GM13977 (cell line): ENCODE measurements at regions not wholly inside any gene's neighbourhood (a gene's known extent, or its start where the extent isn't known, plus 50 kb on each side); places are given as distances from the start of the nearest gene placed in this dataset.

Experiments used
- DNase-seq: peaks from one replicate; pipeline ENCODE4 v3.0.0; 2012; ENCODE audit warnings: low spot score
- in situ Hi-C: fragments of 300-500 bp; cut with MboI; formaldehyde crosslinking; loops from one replicate; pipeline ENCODE4 v1.12.0; 2022; ENCODE audit warnings: low sequenced_read_pairs, low pct_unique_long_range_greater_than_20kb, mixed read lengths, inconsistent platforms; ENCODE audit not compliant: unreplicated experiment
- TF ChIP-seq, protein P1 (sequence below): IDR thresholded peaks from 2 replicates; pipeline ENCODE4 v1.5.1; 2012; ENCODE audit warnings: mild to moderate bottlenecking, control low read depth; ENCODE audit not compliant: insufficient read depth; ENCODE audit errors: extremely low read depth, missing control alignments

DNA sequence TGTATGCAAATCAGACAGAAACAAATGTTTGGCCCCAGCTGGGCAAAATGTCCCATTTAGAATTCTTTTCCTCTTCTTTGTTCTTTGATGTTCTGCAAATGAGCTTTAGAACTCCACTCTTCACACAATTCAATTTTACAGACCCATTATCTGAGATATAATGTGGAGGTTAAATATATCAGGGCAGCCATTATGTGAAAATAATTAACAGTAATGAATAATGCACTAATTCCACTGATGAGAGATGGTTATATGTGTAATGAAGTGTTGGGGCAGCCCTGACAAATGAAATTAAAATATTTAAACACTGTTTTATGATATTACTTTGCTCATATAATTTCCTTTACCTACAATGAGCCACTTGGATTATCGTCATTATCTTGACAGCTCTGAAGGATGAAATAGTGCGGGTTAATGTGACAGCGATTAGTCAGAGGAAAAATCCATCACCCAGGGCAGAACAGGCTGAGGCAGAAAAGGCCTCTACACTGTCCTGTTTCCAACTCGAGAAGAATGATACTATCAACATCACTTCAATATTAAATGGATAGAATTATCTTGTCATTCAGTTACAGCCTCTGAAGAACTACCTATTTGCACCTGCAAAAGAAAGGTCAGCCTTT is 321.1 kb downstream of the RBM26 start:
- TF ChIP-seq, protein P1, sequence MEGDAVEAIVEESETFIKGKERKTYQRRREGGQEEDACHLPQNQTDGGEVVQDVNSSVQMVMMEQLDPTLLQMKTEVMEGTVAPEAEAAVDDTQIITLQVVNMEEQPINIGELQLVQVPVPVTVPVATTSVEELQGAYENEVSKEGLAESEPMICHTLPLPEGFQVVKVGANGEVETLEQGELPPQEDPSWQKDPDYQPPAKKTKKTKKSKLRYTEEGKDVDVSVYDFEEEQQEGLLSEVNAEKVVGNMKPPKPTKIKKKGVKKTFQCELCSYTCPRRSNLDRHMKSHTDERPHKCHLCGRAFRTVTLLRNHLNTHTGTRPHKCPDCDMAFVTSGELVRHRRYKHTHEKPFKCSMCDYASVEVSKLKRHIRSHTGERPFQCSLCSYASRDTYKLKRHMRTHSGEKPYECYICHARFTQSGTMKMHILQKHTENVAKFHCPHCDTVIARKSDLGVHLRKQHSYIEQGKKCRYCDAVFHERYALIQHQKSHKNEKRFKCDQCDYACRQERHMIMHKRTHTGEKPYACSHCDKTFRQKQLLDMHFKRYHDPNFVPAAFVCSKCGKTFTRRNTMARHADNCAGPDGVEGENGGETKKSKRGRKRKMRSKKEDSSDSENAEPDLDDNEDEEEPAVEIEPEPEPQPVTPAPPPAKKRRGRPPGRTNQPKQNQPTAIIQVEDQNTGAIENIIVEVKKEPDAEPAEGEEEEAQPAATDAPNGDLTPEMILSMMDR: no peak
- in situ Hi-C loops: no loop called here
- DNase-seq: no peak

DNA sequence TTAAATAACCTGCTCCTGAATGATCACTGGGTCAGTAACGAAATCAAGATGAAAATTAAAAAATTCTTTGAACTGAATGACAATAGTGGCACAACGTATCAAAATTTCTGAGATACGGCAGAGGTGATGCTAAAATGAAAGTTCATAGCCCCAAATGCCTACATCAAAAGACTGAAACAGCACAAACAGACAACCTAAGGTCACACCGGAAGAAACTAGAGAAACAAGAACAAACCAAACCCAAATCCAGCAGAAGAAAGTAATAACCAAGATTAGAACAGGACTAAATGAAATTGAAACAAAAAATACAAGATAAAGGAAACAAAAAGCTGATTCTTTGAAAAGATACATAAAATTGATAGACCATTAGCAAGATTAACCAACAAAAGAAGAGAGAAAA is 324.1 kb downstream of the RBM26 start:
- TF ChIP-seq, protein P1: no peak
- in situ Hi-C loops: no loop called here
- no peak for DNase-seq

GRCh38 chr13:79079351-79079839 is 326.7 kb downstream of the RBM26 start:
- no peak for DNase-seq
- in situ Hi-C loops: no loop called here
- TF ChIP-seq, protein P1: no peak

DNA sequence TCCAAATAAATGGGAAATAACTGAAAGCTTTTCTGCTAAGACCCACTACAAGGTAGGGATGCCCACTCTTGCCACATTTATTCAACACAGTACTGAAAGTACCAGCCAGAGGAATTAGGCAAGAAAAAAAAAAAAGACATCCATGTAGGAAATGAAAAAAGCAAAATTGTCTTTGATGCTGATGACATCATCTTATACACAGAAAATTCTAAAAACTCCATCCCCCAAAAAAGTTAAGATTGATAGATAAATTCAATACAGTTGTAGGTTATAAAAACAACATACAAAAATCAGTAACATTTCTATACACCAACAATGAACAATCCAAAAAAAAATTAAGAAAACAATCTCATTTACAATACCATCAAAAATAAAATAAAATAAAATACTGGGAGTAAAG is 330.4 kb downstream of the RBM26 start:
- in situ Hi-C loops: no loop called here
- no peak for DNase-seq
- TF ChIP-seq, protein P1: no peak

DNA sequence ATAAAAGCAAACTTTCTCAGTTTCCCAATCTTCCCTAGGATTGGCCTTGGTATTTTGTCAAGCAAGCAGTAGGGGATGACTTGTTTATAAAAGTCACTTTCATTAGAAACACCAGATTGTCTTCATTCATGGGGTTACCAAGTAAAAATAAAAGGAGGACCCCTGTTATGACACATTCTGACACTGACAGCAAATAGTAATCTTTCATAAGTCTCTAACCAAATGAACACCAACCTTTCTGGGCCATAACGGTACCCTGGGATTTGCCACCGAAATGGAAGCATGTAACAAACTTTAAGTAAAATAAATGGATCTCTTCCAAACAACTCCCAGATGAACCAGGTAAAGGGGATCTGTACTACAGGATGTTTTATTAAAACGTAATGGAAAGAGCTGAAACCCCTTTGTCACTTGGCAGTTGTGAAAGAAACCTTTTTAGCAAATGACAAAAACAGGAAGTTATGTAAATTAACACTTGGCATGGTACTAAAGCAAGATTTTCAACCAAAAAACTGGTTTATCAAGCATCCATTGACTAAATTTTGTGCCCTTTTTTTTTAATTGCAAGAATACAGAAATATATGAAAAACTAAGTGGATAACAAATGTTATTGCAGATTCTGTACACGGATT is 335.6 kb downstream of the RBM26 start:
- in situ Hi-C loops: no loop called here
- DNase-seq: no peak
- TF ChIP-seq, protein P1: no peak

GRCh38 chr13:79062291-79062690 is 343.8 kb downstream of the RBM26 start:
- DNase-seq: no peak
- in situ Hi-C loops: no loop called here
- TF ChIP-seq, protein P1: no peak
